Small intestine (tissue), 7 donors: ENCODE measurements at regions not wholly inside any gene's neighbourhood (a gene's known extent, or its start where the extent isn't known, plus 50 kb on each side); places are given as distances from the start of the nearest gene placed in this dataset.

Experiments
- DNase-seq, 2 donors: peaks; one replicate each; pipeline versions ENCODE4 v3.0.0 to v3.0.0-alpha.2; 2013
- FAIRE-seq: peaks from 2 replicates; lab custom pipeline; 2012; peaks lifted over from hg19 to GRCh38; lab: Jason Lieb, UNC
- H3K27ac ChIP-seq, 3 donors: one replicate each; pipeline ENCODE4 v1.5.1; 2013; ENCODE audit warnings: low read length in 2 of 3, mild to moderate bottlenecking in 2 of 3, control low read depth in 1 of 3, inconsistent platforms in 1 of 3, low read depth in 1 of 3, moderate library complexity in 1 of 3
- H3K27me3 ChIP-seq, 3 donors: one replicate each; pipeline ENCODE4 v1.6.1; 2013; ENCODE audit warnings: low read length in 3 of 3, inconsistent platforms in 1 of 3; ENCODE audit not compliant: control insufficient read depth in 3 of 3, insufficient read depth in 3 of 3
- H3K36me3 ChIP-seq, 3 donors: one replicate each; pipeline ENCODE4 v1.6.1; 2013; ENCODE audit warnings: low read length in 3 of 3, inconsistent platforms in 1 of 3, low read depth in 1 of 3, mild to moderate bottlenecking in 1 of 3, moderate library complexity in 1 of 3; ENCODE audit not compliant: control insufficient read depth in 3 of 3, insufficient read depth in 2 of 3
- H3K4me1 ChIP-seq, 3 donors: one replicate each; pipeline ENCODE4 v1.6.1; 2013; ENCODE audit warnings: low read length in 2 of 3, inconsistent platforms in 1 of 3, low read depth in 1 of 3, mild to moderate bottlenecking in 1 of 3, moderate library complexity in 1 of 3; ENCODE audit not compliant: control insufficient read depth in 3 of 3, insufficient read depth in 2 of 3
- H3K4me3 ChIP-seq, 3 donors: one replicate each; pipeline ENCODE4 v1.5.1; 2013; ENCODE audit warnings: low read length in 3 of 3, control low read depth in 1 of 3, inconsistent platforms in 1 of 3, low read depth in 1 of 3, mild to moderate bottlenecking in 1 of 3, moderate library complexity in 1 of 3
- H3K9me3 ChIP-seq, 2 donors: one replicate each; pipeline ENCODE4 v1.6.1; 2013; ENCODE audit warnings: low read depth in 1 of 2, low read length in 1 of 2; ENCODE audit not compliant: control insufficient read depth in 2 of 2, insufficient read depth in 1 of 2
- WGBS, 3 donors: extraction: QIAGEN DNeasy Blood & Tissue Kit; methylation state at CpG; one replicate each; pipeline ENCODE4 v1.1.7; 2013; 5-methylcytosine and 5-hydroxymethylcytosine counted together
- donor health status: healthy with polysubstance abuse.
- donor health status: control.
- donor health status: control.
- donor health status: Bipolar disorder and iron deficiency.
- donor health status: healthy.

GRCh38 chr1:219113261-219113660, 60.4 kb upstream of the LYPLAL1 start:
- DNase-seq (no peak), FAIRE-seq (no peak)
- H3K4me1 ChIP-seq = no peaks in the 10 kb centered on the region
- H3K27ac ChIP-seq = no peak overlapping the region
- no peak overlapping the region for H3K4me3 ChIP-seq
- no peaks in the 10 kb centered on the region for H3K36me3 ChIP-seq
- H3K9me3 ChIP-seq = peaks cover 0 to 4% of the 10 kb centered on the region in 2 donors
- no peaks in the 10 kb centered on the region for H3K27me3 ChIP-seq

GRCh38 chr1:219114014-219114413, 59.7 kb upstream of the LYPLAL1 start:
- no peaks in the 10 kb centered on the region for H3K4me1 ChIP-seq
- peaks cover 0 to 4% of the 10 kb centered on the region in 2 donors for H3K9me3 ChIP-seq
- no peak overlapping the region for H3K27ac ChIP-seq
- 79 to 88% (median 81%) methylated on average over 1 of the region's 1 CpG for WGBS, 3 donors
- H3K36me3 ChIP-seq = no peaks in the 10 kb centered on the region
- H3K27me3 ChIP-seq = no peaks in the 10 kb centered on the region
- FAIRE-seq (no peak), DNase-seq (no peak)
- no peak overlapping the region for H3K4me3 ChIP-seq

- Histone ChIP-seq H3K4me3 (no peak overlapping the region), H3K27ac (no peak overlapping the region), H3K27me3 (no peaks in the 10 kb centered on the region), H3K9me3 (no peaks in the 10 kb centered on the region), H3K36me3 (no peaks in the 10 kb centered on the region), H3K4me1 (no peaks in the 10 kb centered on the region)
- FAIRE-seq (no peak), DNase-seq (no peak)
Observed at GRCh38 chr1:219119839-219120238, 53.8 kb upstream of the LYPLAL1 start.

- Histone ChIP-seq H3K4me3 (no peak overlapping the region), H3K27ac (no peak overlapping the region), H3K9me3 (no peaks in the 10 kb centered on the region), H3K27me3 (no peaks in the 10 kb centered on the region), H3K4me1 (no peaks in the 10 kb centered on the region), H3K36me3 (no peaks in the 10 kb centered on the region)
- 71 to 77% (median 75%) methylated on average over 6 of the region's 6 CpGs for WGBS, 3 donors
- DNase-seq (no peak), FAIRE-seq (no peak)
Observed at GRCh38 chr1:219120624-219121544, 52.8 kb upstream of the LYPLAL1 start.

GRCh38 chr1:219121679-219122078, 52.0 kb upstream of the LYPLAL1 start:
- FAIRE-seq (no peak), DNase-seq (no peak)
- WGBS, 3 donors = 69 to 75% (median 69%) methylated on average over 2 of the region's 2 CpGs
- no peak overlapping the region for H3K27ac ChIP-seq
- no peaks in the 10 kb centered on the region for H3K36me3 ChIP-seq
- no peaks in the 10 kb centered on the region for H3K9me3 ChIP-seq
- no peaks in the 10 kb centered on the region for H3K27me3 ChIP-seq
- no peak overlapping the region for H3K4me3 ChIP-seq
- no peaks in the 10 kb centered on the region for H3K4me1 ChIP-seq

GRCh38 chr1:219123036-219123435, 50.6 kb upstream of the LYPLAL1 start:
- DNase-seq (no peak), FAIRE-seq (no peak)
- Histone ChIP-seq H3K4me3 (no peak overlapping the region), H3K36me3 (no peaks in the 10 kb centered on the region), H3K27me3 (no peaks in the 10 kb centered on the region), H3K4me1 (no peaks in the 10 kb centered on the region), H3K27ac (no peak overlapping the region), H3K9me3 (no peaks in the 10 kb centered on the region)
- WGBS, 3 donors = 56 to 81% (median 79%) methylated on average over 4 of the region's 4 CpGs
